CD4-positive, alpha-beta memory T cell (primary cell): ENCODE measurements at regions not wholly inside any gene's neighbourhood (a gene's known extent, or its start where the extent isn't known, plus 50 kb on each side); places are given as distances from the start of the nearest gene placed in this dataset.
A peak's percentile ranks its signal among the peaks of the same experiment; 100 is the strongest.
"Not testable (repeated sequence)": the region's sequence is repeated elsewhere in the genome, so short reads cannot be mapped to it uniquely, and the experiment has no call there.

ENCODE experiments used
- CTCF ChIA-PET: fragments of 350-600 bp; sonication (Branson Sonifier 250); formaldehyde crosslinking; loops from one replicate; lab custom pipeline; 2021; ENCODE audit warnings: inconsistent platforms; ENCODE audit not compliant: partially characterized antibody; lab: Charles Lee
- POLR2A ChIA-PET: fragments of 350-600 bp; sonication (Branson Sonifier 250); formaldehyde crosslinking; loops from one replicate; lab custom pipeline; 2021; ENCODE audit not compliant: partially characterized antibody; lab: Charles Lee
- DNase-seq, 5 donors: peaks; one replicate each; pipeline versions ENCODE4 v3.0.0 to v3.0.0-alpha.2; 2020 to 2022; ENCODE audit warnings: mixed read lengths in 1 of 5
- H3K27ac ChIP-seq: one replicate; pipeline ENCODE4 v1.7.0; 2013; ENCODE audit warnings: low read depth, low read length
- H3K27me3 ChIP-seq: 2 replicates; pipeline ENCODE4 v1.7.0; 2013; ENCODE audit warnings: mild to moderate bottlenecking, low read length, moderate library complexity; ENCODE audit not compliant: insufficient read depth
- H3K36me3 ChIP-seq: 2 replicates; pipeline ENCODE4 v1.7.0; 2013; ENCODE audit warnings: mild to moderate bottlenecking, low read length, moderate library complexity; ENCODE audit not compliant: insufficient read depth
- H3K4me1 ChIP-seq: 2 replicates; pipeline ENCODE4 v1.7.0; 2013; ENCODE audit warnings: mild to moderate bottlenecking, low read length, moderate library complexity; ENCODE audit not compliant: insufficient read depth
- H3K4me3 ChIP-seq, 2 donors: one replicate each; pipeline ENCODE4 v1.7.0; 2013; ENCODE audit warnings: low read length in 2 of 2, mild to moderate bottlenecking in 1 of 2
- H3K9me3 ChIP-seq, 2 donors: one replicate each; pipeline ENCODE4 v1.7.0; 2013; ENCODE audit warnings: low read length in 2 of 2, control low read depth in 1 of 2; ENCODE audit not compliant: control insufficient read depth in 1 of 2
- H3K27ac Mint-ChIP-seq, 7 donors: one replicate each; pipeline ENCODE4 v1.8.0; 2020 to 2021; ENCODE audit warnings: mixed read lengths in 7 of 7, mild to moderate bottlenecking in 6 of 7, inconsistent platforms in 3 of 7, moderate library complexity in 3 of 7
- H3K27me3 Mint-ChIP-seq, 2 donors: one replicate each; pipeline ENCODE4 v1.8.0; 2020 to 2021; ENCODE audit warnings: mixed read lengths in 2 of 2
- H3K36me3 Mint-ChIP-seq, 2 donors: one replicate each; pipeline ENCODE4 v1.8.0; 2020 to 2021; ENCODE audit warnings: mixed read lengths in 2 of 2, inconsistent platforms in 1 of 2, mild to moderate bottlenecking in 1 of 2
- H3K4me1 Mint-ChIP-seq, 4 donors: one replicate each; pipeline ENCODE4 v1.8.0; 2020 to 2021; ENCODE audit warnings: mixed read lengths in 4 of 4, mild to moderate bottlenecking in 1 of 4
- H3K4me3 Mint-ChIP-seq, 8 donors: one replicate each; pipeline ENCODE4 v1.8.0; 2020 to 2021; ENCODE audit warnings: mixed read lengths in 8 of 8, mild to moderate bottlenecking in 7 of 8, moderate library complexity in 6 of 8, inconsistent platforms in 3 of 8
- H3K9me3 Mint-ChIP-seq, 8 donors: one replicate each; pipeline ENCODE4 v1.8.0; 2020 to 2021; ENCODE audit warnings: mixed read lengths in 8 of 8, mild to moderate bottlenecking in 5 of 8, inconsistent platforms in 3 of 8, moderate library complexity in 1 of 8
- intact Hi-C: fragments of 100-400 bp; cut with micrococcal nuclease; formaldehyde crosslinking; loops from one replicate; pipeline ENCODE4 v1.15.1; 2023

DNA sequence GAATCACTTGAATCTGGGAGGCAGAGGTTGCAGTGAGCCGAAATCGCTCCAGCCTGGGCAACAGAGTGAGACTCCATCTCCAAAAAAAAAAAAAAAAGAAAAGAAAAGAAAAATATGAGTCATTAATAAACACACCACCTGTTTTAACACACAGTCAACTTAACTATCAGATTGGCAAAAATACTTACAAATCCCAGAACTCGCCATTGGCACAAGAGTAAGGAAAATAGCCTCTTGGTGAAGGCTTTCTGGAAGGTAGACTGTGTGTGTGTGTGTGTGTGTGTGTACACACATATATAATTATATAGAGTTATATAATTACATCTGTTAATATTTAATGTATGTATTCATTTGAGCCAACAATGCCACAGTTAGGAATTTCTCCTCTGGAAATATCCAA, 63.7 kb upstream of the UXS1 start:
- CTCF ChIA-PET = no interaction called here

DNA sequence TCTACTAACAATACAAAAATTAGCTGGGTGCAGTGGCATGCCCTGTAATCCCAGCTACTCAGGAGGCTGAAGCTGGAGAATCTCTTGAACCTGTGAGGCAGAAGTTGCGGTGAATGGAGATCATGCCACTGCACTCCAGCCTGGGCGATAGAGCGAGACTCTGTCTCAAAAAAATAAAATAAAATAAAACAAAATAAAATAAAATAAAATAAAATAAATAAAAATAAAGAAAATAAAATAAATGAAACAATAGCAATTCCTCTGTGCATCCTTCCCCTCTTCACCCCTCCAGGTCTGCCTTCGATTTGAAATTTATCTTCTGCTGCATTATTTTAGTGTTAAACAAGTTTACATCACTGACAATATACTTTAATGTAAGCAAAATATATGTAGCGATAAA, 63.0 kb upstream of the UXS1 start:
- Histone ChIP-seq H3K4me3 (no peak overlapping the region), H3K4me1 (no peaks in the 10 kb centered on the region), H3K27ac (no peak overlapping the region), H3K36me3 (no peaks in the 10 kb centered on the region), H3K27me3 (no peaks in the 10 kb centered on the region), H3K9me3 (no peaks in the 10 kb centered on the region)
- Mint-ChIP-seq H3K36me3 (no peaks in the 10 kb centered on the region), H3K9me3 (no peaks in the 10 kb centered on the region), H3K27me3 (peaks cover 3 to 4% of the 10 kb centered on the region in 2 donors), H3K4me1 (peaks cover 0 to 4% (median 0%) of the 10 kb centered on the region in 4 donors), H3K27ac (no peak overlapping the region), H3K4me3 (no peak overlapping the region)
- ChIA-PET CTCF (no interaction called here), POLR2A (no interaction called here)
- intact Hi-C loops = no loop called here
- DNase-seq = no peak

More for the DNA sequence above, 63.7 kb upstream of the UXS1 start:
- no peaks in the 10 kb centered on the region for H3K36me3 Mint-ChIP-seq
- H3K27me3 Mint-ChIP-seq = peaks cover 3 to 4% of the 10 kb centered on the region in 2 donors
- H3K4me1 Mint-ChIP-seq = peaks cover 0 to 5% (median 0%) of the 10 kb centered on the region in 4 donors
- Histone ChIP-seq H3K9me3 (no peaks in the 10 kb centered on the region), H3K36me3 (no peaks in the 10 kb centered on the region), H3K27ac (no peak overlapping the region), H3K27me3 (no peaks in the 10 kb centered on the region), H3K4me1 (no peaks in the 10 kb centered on the region), H3K4me3 (no peak overlapping the region)
- no peak for DNase-seq
- intact Hi-C loops = no loop called here
- H3K27ac Mint-ChIP-seq = no peak overlapping the region
- H3K4me3 Mint-ChIP-seq = no peak overlapping the region
- H3K9me3 Mint-ChIP-seq = no peaks in the 10 kb centered on the region
- POLR2A ChIA-PET = no interaction called here

GRCh38 chr2:106249157-106249828, 55.2 kb upstream of the UXS1 start:
- CTCF ChIA-PET = interaction anchor here (1.2 kb wide), 1 partner anchor 144 kb away, joined by 3 read pairs; no protein-coding TSS in a partner anchor
- H3K4me1 Mint-ChIP-seq, H3K36me3 Mint-ChIP-seq, DNase-seq, H3K4me3 ChIP-seq, H3K27ac ChIP-seq, H3K9me3 ChIP-seq, H3K4me3 Mint-ChIP-seq, H3K27ac Mint-ChIP-seq, H3K4me1 ChIP-seq, H3K36me3 ChIP-seq, POLR2A ChIA-PET, H3K27me3 Mint-ChIP-seq, H3K9me3 Mint-ChIP-seq, H3K27me3 ChIP-seq: not testable (repeated sequence)
- intact Hi-C loops = loop anchor here (5.0 kb wide), 1 partner anchor 147 kb away; no protein-coding TSS in a partner anchor

- H3K27ac ChIP-seq, H3K4me1 ChIP-seq, H3K9me3 ChIP-seq, H3K27me3 ChIP-seq, POLR2A ChIA-PET, H3K4me3 ChIP-seq, CTCF ChIA-PET, H3K36me3 ChIP-seq, H3K9me3 Mint-ChIP-seq, H3K36me3 Mint-ChIP-seq, H3K4me3 Mint-ChIP-seq, H3K27me3 Mint-ChIP-seq, H3K4me1 Mint-ChIP-seq: not testable (repeated sequence)
- peak in 2 of 5 donors; percentile 14 to 19 for DNase-seq
- intact Hi-C loops = loop anchor here (5.0 kb wide), 1 partner anchor 146 kb away; no protein-coding TSS in a partner anchor
- peak overlapping the region in 1 of 7 donors; percentile 25 for H3K27ac Mint-ChIP-seq
Measured at GRCh38 chr2:106248548-106249151, 54.5 kb upstream of the UXS1 start.
